ENCODE measurements at regions not wholly inside any gene's neighbourhood (a gene's known extent, or its start where the extent isn't known, plus 50 kb on each side); places are given as distances from the start of the nearest gene placed in this dataset.

- CTCF ChIA-PET: interaction anchor here (0.6 to 2.5 kb wide), 6 partner anchors 30 to 388 kb away, joined by 3 to 7 read pairs (median 4); no protein-coding TSS in a partner anchor
- Histone ChIP-seq H3K27ac (ENCODE audit: extremely low read depth, low read depth, low read length) (no peak overlapping the region), H3K4me3 (ENCODE audit: low read depth, low read length) (no peak overlapping the region), H3K4me1 (ENCODE audit: control insufficient read depth, insufficient read depth, low read length) (no peaks in the 10 kb centered on the region), H3K36me3 (ENCODE audit: control insufficient read depth in 2 of 2, insufficient read depth in 1 of 2, low read length in 2 of 2) (no peaks in the 10 kb centered on the region), H3K9me3 (ENCODE audit: control insufficient read depth, insufficient read depth, low read depth, low read length) (no peaks in the 10 kb centered on the region)
- TF ChIP-seq KLF1 (tag by site-specific recombination; IDR thresholded peaks at IDR 0.05) (no peak), ZNF626 (tag by site-specific recombination; IDR thresholded peaks at IDR 0.05) (no peak), ZFP69B (tag by site-specific recombination; IDR thresholded peaks at IDR 0.05) (no peak), ZNF707 (tag by site-specific recombination; IDR thresholded peaks at IDR 0.05) (no peak), ZNF555 (tag by site-specific recombination; conservative IDR thresholded peaks at IDR 0.05) (no peak), KLF16 (tag by site-specific recombination; IDR thresholded peaks at IDR 0.05) (no peak), ZNF335 (tag by site-specific recombination; conservative IDR thresholded peaks at IDR 0.05) (no peak), ZNF366 (tag by site-specific recombination; conservative IDR thresholded peaks at IDR 0.05) (no peak)
- TF ChIP-seq, protein P1, sequence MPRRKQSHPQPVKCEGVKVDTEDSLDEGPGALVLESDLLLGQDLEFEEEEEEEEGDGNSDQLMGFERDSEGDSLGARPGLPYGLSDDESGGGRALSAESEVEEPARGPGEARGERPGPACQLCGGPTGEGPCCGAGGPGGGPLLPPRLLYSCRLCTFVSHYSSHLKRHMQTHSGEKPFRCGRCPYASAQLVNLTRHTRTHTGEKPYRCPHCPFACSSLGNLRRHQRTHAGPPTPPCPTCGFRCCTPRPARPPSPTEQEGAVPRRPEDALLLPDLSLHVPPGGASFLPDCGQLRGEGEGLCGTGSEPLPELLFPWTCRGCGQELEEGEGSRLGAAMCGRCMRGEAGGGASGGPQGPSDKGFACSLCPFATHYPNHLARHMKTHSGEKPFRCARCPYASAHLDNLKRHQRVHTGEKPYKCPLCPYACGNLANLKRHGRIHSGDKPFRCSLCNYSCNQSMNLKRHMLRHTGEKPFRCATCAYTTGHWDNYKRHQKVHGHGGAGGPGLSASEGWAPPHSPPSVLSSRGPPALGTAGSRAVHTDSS (tag by site-specific recombination; IDR thresholded peaks at IDR 0.05): no peak
- POLR2A ChIA-PET: no interaction called here
Measured at GRCh38 chr7:112868609-112869008, 78.4 kb upstream of the TMEM168 start.

GRCh38 chr7:112866424-112866823 lies 76.2 kb upstream of the TMEM168 start:
- ChIA-PET POLR2A (no interaction called here), CTCF (no interaction called here)
- H3K36me3 ChIP-seq (ENCODE audit: control insufficient read depth in 2 of 2, insufficient read depth in 1 of 2, low read length in 2 of 2): no peaks in the 10 kb centered on the region
- TF ChIP-seq, protein P2, sequence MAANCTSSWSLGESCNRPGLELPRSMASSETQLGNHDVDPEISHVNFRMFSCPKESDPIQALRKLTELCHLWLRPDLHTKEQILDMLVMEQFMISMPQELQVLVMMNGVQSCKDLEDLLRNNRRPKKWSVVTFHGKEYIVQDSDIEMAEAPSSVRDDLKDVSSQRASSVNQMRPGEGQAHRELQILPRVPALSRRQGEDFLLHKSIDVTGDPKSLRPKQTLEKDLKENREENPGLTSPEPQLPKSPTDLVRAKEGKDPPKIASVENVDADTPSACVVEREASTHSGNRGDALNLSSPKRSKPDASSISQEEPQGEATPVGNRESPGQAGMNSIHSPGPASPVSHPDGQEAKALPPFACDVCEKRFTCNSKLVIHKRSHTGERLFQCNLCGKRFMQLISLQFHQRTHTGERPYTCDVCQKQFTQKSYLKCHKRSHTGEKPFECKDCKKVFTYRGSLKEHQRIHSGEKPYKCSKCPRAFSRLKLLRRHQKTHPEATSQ (tag by site-specific recombination; IDR thresholded peaks at IDR 0.05): no peak
- TF ChIP-seq HIC1 (tag by site-specific recombination; IDR thresholded peaks at IDR 0.05) (no peak), KLF8 (tag by site-specific recombination; IDR thresholded peaks at IDR 0.05) (no peak), MEIS1 (CRISPR knock-in tag; IDR thresholded peaks at IDR 0.05; ENCODE audit: borderline replicate concordance) (no peak), ELK4 (IDR thresholded peaks at IDR 0.05; ENCODE audit: borderline replicate concordance, low read depth, low read length) (no peak), TRIM28 (IDR thresholded peaks at IDR 0.05; ENCODE audit: borderline replicate concordance, low read length) (no peak), ZNF211 (tag by site-specific recombination; IDR thresholded peaks at IDR 0.05; ENCODE audit: low read depth) (no peak), ZNF645 (tag by site-specific recombination; IDR thresholded peaks at IDR 0.05) (no peak), ZNF391 (tag by site-specific recombination; IDR thresholded peaks at IDR 0.05; ENCODE audit: borderline replicate concordance, low read depth) (no peak), ZNF548 (tag by site-specific recombination; IDR thresholded peaks at IDR 0.05) (no peak), ZFP37 (tag by site-specific recombination; IDR thresholded peaks at IDR 0.05) (no peak), ZNF777 (tag by site-specific recombination; IDR thresholded peaks at IDR 0.05; ENCODE audit: borderline replicate concordance) (no peak), ZNF16 (tag by site-specific recombination; IDR thresholded peaks at IDR 0.05; ENCODE audit: low read depth) (no peak), ZNF623 (tag by site-specific recombination; IDR thresholded peaks at IDR 0.05) (no peak), ZNF138 (tag by site-specific recombination; IDR thresholded peaks at IDR 0.05; ENCODE audit: borderline replicate concordance) (no peak), ZBTB1 (tag by site-specific recombination; IDR thresholded peaks at IDR 0.05) (no peak)
- no peaks in the 10 kb centered on the region for H3K9me3 ChIP-seq (ENCODE audit: control insufficient read depth, insufficient read depth, low read depth, low read length)
- no peaks in the 10 kb centered on the region for H3K4me1 ChIP-seq (ENCODE audit: control insufficient read depth, insufficient read depth, low read length)
- H3K4me3 ChIP-seq (ENCODE audit: low read depth, low read length): no peak overlapping the region
- no peak overlapping the region for H3K27ac ChIP-seq (ENCODE audit: extremely low read depth, low read depth, low read length)
